GM19239 (cell line): ENCODE measurements at regions not wholly inside any gene's neighbourhood (a gene's known extent, or its start where the extent isn't known, plus 50 kb on each side); places are given as distances from the start of the nearest gene placed in this dataset.
"Not testable (repeated sequence)": the region's sequence is repeated elsewhere in the genome, so short reads cannot be mapped to it uniquely, and the experiment has no call there.

Experiments used
- DNase-seq: peaks from one replicate; pipeline ENCODE4 v3.0.0; 2011; ENCODE audit warnings: low spot score; ENCODE audit not compliant: insufficient read length
- FAIRE-seq: peaks from 2 replicates; lab custom pipeline; 2011; peaks lifted over from hg19 to GRCh38; lab: Jason Lieb, UNC

DNA sequence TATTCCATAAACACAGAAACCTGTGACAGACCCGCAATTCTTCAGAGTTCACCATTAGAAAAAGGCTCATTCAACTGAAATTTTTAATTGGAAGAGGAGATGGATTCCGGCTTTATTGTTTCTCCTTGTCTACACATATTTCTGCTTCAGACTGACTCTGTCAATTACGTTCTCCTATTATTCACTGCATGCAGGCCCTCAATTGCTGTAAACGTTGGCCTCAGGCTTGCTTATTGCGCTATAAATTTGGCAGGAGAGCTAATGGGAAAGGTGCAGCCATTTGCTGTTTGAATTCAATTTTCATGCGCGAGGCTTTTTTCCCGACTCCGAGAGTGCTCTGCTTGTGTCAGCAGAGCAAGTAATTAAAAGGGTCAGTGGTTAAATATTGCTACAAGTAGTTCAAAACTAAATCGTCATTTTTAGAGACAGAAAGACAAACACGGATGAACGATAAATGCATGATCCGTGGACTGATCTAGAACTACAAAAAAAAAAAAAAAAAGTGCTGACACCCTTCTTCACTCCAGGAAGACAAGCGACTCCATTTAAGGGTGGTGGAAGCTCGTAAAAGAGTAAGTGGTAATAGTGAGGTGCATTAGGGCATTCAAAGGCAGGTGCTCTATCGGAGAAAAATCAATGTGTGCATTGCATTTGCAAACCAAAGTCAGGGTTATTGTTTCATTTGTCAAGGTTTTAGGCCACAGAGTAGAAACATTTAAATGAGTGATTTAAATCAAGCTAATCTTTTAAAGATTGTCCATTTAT lies 841.6 kb upstream of the FRG1 start:
- FAIRE-seq (no peak), DNase-seq (no peak)

- no peak for FAIRE-seq
- no peak for DNase-seq
Observed at GRCh38 chr4:189113389-189113888, 827.2 kb upstream of the FRG1 start.

- DNase-seq (no peak), FAIRE-seq (no peak)
Observed at GRCh38 chr4:189117426-189117825, 823.2 kb upstream of the FRG1 start.

GRCh38 chr4:189121336-189121735 lies 819.3 kb upstream of the FRG1 start:
- FAIRE-seq (no peak), DNase-seq (no peak)

DNA sequence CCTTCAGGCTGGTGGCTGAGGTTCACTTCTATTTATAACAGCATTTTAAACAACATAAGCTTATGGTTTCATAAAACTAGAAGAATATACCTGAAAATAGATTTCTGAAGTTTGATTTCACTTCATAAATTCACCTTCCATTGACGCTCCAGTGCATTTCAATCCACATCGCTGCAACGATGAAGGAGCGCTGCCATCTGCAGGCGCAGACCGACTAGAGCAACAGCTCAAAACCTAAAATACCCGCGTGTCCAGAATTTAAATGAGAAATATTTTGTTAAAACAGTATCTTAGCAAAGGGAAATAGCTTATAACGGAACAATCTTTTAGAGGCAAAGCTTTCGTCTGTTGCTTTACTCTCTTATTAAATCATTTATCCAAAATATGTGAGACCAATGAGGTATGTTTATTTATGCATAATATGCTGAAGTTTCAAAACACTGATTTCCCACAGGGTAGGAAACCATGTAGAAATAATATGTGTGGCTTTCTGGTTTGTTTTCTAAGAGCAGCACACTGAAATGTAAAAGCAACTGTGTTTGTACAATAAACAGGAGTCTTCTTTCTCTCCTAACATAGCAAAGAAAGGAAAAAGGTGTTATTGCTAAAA lies 816.4 kb upstream of the FRG1 start:
- DNase-seq (no peak), FAIRE-seq (no peak)

GRCh38 chr4:189124791-189125190 lies 815.9 kb upstream of the FRG1 start:
- DNase-seq (no peak), FAIRE-seq (no peak)

- no peak for DNase-seq
- FAIRE-seq = no peak
Observed at GRCh38 chr4:189126040-189126439, 814.6 kb upstream of the FRG1 start.

DNA sequence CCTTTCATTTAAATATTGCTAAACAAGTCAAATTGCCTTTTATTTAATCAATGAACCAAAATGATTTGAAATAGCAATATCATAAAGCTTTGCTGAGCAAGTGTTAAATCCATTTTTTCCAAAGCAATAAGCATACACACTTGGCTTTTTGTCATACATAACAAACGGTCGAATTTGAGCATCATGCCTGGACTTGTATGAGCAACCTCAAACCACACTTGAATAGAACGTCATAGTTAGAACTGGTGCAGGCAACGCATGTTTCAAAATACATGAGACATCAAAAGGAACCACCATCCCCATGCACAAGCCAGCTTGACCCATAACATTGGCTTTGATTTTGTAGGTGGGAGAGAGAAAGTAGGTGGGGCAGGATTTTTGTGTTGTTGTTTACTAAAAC lies 812.3 kb upstream of the FRG1 start:
- FAIRE-seq (no peak), DNase-seq (no peak)

DNA sequence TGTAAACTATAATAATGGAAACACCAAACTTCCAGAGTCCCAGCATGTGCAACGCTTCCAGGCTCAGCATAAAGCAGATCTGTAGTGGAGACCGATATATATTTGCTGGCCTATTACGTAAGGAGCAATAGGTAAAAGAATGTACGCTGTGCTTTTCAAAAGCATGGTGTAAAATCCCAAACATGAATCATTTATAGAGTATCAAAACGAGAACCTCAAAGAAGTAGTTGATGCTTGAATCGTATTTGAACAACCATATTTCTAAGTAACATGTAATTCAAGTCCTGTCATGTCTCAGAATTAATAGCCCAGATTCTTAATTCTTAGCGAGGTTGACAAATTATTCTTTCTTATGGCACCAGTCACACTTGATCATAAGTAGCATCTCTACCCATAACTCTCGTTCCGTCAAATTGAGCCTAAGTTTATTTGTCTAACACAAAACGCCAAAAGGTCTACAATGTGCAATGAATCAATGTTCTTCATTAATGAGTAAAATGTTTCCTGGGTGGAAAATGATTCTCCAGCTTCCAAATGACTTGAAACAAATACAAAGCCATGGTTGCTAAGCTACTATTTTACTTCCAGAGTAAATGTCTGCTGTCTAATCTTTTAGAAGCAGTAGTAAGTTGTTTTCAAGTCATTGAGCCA lies 811.5 kb upstream of the FRG1 start:
- DNase-seq (no peak), FAIRE-seq (no peak)

DNA sequence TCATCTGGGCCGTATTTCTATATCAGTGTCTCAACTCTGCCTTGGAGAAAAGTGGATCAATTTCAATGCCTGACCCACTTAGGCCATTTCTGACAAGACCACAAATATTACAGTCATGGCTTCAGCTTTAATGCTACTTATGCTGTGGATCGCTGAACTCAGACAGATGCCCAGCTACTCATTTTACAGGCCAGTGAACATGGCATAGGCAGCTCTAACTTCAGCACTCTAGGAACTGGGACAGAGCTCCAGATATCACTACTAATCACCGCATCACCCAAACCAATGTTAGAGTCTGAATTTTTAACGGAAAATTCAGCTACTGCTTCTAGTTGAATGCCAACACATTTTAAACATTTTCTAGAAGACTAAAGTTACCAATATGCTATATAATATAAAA lies 809.6 kb upstream of the FRG1 start:
- FAIRE-seq = no peak
- DNase-seq = no peak

DNA sequence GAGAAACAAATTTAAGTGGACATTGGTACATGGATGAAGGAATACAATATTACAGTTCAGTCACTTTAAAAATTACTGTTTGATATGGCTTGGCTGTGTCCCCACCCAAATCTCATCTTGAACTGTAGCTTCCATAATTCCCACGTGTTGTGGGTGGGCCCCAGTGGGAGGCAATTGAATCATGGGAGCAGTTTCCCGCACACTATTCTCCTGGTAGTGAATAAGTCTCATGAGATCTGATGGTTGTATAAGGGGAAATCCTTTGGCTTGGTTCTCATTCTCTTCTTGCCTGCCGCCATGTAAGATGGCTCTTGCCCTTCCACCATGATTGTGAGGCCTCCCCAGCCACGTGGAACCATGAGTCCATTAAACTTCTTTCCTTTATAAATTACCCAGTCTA lies 804.2 kb upstream of the FRG1 start:
- FAIRE-seq (no peak), DNase-seq (no peak)

DNA sequence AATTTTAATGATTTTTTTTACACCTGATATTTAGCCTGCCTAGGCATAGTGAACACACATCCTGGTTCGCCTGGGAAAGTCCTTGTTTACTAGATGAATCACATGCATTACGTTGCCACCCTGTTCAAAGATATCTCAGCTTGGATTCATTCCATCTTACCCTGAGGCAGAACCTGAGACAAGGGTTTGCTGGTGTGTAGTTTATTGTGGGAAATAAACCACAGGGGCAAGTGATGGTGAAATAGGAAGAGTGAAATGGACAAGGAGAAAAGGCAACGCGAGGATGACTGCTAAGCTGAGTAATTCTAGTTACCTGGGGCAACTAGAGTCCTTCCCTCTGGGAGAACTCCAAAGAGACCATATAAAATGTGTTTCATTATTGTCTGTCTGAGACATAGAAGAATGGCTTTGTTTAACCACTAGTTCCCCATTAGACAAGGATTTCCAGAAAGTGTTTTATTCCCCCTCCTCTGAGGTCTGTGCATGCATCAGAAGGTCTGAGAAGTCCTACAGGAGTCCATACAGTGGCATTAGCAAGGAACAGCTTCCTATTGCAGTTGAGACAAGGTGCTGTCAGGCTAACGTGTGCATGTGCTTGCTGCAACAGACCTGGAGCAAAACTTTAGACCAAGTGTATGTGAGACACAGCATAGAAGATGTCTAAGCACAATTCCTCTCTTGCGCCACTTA lies 797.3 kb upstream of the FRG1 start:
- no peak for DNase-seq
- FAIRE-seq = no peak

- DNase-seq (no peak), FAIRE-seq (no peak)
Observed at GRCh38 chr4:189147005-189147929, 793.4 kb upstream of the FRG1 start.

GRCh38 chr4:189155083-189155482 lies 785.6 kb upstream of the FRG1 start:
- FAIRE-seq, DNase-seq: not testable (repeated sequence)

DNA sequence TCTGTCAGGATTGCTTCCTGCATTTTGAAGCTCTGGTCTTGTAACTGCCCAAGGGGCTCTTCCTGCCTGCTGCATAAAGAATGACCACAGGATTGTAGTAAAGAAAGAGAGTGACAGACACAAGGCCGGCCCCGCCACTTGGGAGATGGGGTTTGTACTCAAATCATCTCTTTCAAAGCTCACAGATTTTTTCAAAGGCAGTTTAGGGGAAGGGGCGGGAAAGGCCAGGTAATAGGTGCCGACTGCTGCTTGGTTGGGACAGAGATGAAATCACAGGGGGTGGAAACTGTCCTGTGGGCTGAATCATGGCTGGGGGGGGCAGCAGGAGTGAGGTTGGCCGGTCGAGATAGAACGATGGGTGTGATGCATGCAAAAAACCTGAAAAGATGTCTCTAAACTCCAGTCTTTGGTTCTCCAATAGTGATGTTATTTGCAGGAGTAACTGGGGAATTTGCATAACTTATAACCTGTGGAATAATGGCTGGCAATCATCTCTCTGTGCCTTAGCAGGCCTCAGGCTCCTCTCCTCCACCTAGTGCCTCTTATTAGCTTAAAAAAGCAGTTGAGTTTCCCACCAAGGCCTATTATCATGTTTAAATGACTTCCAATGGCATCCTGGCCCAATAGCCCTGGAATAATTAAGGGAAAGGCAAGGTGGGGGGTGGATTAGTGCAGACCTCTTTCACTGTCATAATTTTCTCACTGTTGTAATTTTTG lies 778.4 kb upstream of the FRG1 start:
- DNase-seq = no peak

DNA sequence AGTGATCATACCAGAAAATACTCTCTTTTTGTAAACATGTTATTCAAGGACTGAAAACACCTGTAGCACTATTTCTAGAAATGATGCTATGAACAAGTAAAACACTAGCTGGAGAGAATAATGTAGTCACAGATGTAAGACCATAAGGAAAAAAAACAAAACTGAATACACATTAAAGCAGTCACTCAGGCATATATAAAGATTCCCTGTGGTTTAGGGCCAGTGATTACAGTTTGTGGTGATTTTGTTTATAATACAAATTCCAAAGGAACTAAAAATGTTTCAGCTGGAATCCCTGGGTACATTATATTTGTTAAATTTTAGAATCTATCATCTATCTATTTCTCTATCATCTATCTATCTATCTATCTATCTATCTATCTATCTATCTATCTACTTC lies 777.8 kb upstream of the FRG1 start:
- no peak for DNase-seq
- no peak for FAIRE-seq

More for the DNA sequence above, 778.4 kb upstream of the FRG1 start:
- no peak for FAIRE-seq

DNA sequence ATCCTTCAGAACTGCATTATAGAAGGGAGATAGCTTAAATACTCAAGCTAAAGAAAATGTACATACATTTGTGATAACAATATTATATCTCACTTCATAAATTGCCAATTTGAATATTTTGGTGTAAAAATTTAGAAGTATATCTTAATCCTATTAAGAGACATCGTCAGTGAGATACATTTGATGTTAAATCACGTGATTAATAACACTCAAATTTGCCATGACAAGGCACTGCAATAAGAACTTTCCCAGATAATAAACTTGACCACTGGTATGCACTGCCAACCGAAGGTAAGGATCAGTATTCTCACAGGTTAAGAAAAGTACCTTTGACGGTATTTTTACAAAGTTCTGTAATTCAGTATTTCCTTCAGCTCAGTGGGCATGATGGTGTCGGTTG lies 764.7 kb upstream of the FRG1 start:
- DNase-seq = no peak
- no peak for FAIRE-seq

- FAIRE-seq (no peak), DNase-seq (no peak)
Observed at GRCh38 chr4:189177130-189177529, 763.5 kb upstream of the FRG1 start.

DNA sequence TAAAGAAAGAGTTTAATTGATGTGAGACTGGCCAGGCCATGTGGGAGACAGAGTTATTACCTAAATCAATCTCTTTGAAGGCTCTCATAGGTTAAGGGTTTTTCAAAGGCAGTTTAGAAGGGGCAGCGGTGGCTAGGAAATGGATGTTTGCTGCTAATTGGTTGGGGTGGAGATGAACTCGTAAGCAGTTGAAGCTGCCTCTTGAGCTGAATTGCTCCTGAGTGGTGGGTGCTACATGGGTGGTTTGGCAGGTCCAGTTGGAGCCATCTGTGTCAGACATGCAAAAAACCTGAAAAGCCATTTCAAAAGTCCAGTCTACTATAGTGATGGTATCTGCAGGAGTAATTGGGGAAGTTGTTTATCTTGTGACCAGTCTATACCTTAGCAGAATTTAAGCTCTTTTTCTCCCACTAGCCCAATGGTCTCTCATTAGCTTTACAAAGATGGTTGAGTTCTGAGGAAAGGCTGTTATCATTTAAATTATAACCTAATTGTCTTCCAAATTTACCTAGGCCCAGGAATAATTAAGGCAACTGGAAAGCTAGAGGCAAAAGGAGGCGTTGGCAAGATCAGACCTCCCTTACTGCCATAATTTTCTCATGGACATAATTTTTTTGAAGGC lies 762.4 kb upstream of the FRG1 start:
- no peak for DNase-seq
- FAIRE-seq = no peak
